ENCODE measurements at regions not wholly inside any gene's neighbourhood (a gene's known extent, or its start where the extent isn't known, plus 50 kb on each side); places are given as distances from the start of the nearest gene placed in this dataset.
A peak's percentile ranks its signal among the peaks of the same experiment; 100 is the strongest.
"Not testable (repeated sequence)": the region's sequence is repeated elsewhere in the genome, so short reads cannot be mapped to it uniquely, and the experiment has no call there.

- Histone ChIP-seq H3K36me3 (ENCODE audit: control insufficient read depth in 3 of 3, insufficient read depth in 3 of 3, low read length in 3 of 3) (no peaks in the 10 kb centered on the region), H3K27me3 (ENCODE audit: control insufficient read depth in 3 of 3, insufficient read depth in 3 of 3, low read length in 3 of 3) (no peaks in the 10 kb centered on the region), H3K27ac (ENCODE audit: low read depth, low read length) (peak overlapping the region; percentile 86), H3K9me3 (ENCODE audit: control insufficient read depth in 3 of 3, low read length in 3 of 3) (no peaks in the 10 kb centered on the region), H3K4me1 (ENCODE audit: control insufficient read depth in 3 of 3, insufficient read depth in 3 of 3, low read length in 3 of 3) (peaks cover 4 to 11% (median 7%) of the 10 kb centered on the region in 3 donors), H3K9ac (ENCODE audit: low read depth in 1 of 3, low read length in 3 of 3) (peak overlapping the region in 1 of 3 donors; percentile 42), H3K4me3 (ENCODE audit: low read length in 3 of 3) (no peak overlapping the region)
These were observed 121.7 kb upstream of the SPRED1 start for GRCh38 chr15:38130740-38131498.

GRCh38 chr15:38134252-38134651 lies 118.4 kb upstream of the SPRED1 start:
- H3K9me3 ChIP-seq (ENCODE audit: control insufficient read depth in 3 of 3, low read length in 3 of 3): no peaks in the 10 kb centered on the region
- H3K4me1 ChIP-seq (ENCODE audit: control insufficient read depth in 3 of 3, insufficient read depth in 3 of 3, low read length in 3 of 3): peaks cover 4 to 11% (median 6%) of the 10 kb centered on the region in 3 donors
- H3K27ac ChIP-seq (ENCODE audit: low read depth, low read length): no peak overlapping the region
- no peaks in the 10 kb centered on the region for H3K36me3 ChIP-seq (ENCODE audit: control insufficient read depth in 3 of 3, insufficient read depth in 3 of 3, low read length in 3 of 3)
- no peaks in the 10 kb centered on the region for H3K27me3 ChIP-seq (ENCODE audit: control insufficient read depth in 3 of 3, insufficient read depth in 3 of 3, low read length in 3 of 3)
- no peak overlapping the region for H3K9ac ChIP-seq (ENCODE audit: low read depth in 1 of 3, low read length in 3 of 3)
- no peak overlapping the region for H3K4me3 ChIP-seq (ENCODE audit: low read length in 3 of 3)

- not testable (repeated sequence) for H3K9ac ChIP-seq (ENCODE audit: low read depth in 1 of 3, low read length in 3 of 3); H3K27ac ChIP-seq (ENCODE audit: low read depth, low read length); H3K36me3 ChIP-seq (ENCODE audit: control insufficient read depth in 3 of 3, insufficient read depth in 3 of 3, low read length in 3 of 3); H3K4me1 ChIP-seq (ENCODE audit: control insufficient read depth in 3 of 3, insufficient read depth in 3 of 3, low read length in 3 of 3); H3K27me3 ChIP-seq (ENCODE audit: control insufficient read depth in 3 of 3, insufficient read depth in 3 of 3, low read length in 3 of 3); H3K9me3 ChIP-seq (ENCODE audit: control insufficient read depth in 3 of 3, low read length in 3 of 3); H3K4me3 ChIP-seq (ENCODE audit: low read length in 3 of 3)
These were observed 110.4 kb upstream of the SPRED1 start for GRCh38 chr15:38142195-38142594.

GRCh38 chr15:38144921-38145320 lies 107.7 kb upstream of the SPRED1 start:
- Histone ChIP-seq H3K9ac (ENCODE audit: low read depth in 1 of 3, low read length in 3 of 3) (no peak overlapping the region), H3K4me1 (ENCODE audit: control insufficient read depth in 3 of 3, insufficient read depth in 3 of 3, low read length in 3 of 3) (no peaks in the 10 kb centered on the region), H3K36me3 (ENCODE audit: control insufficient read depth in 3 of 3, insufficient read depth in 3 of 3, low read length in 3 of 3) (no peaks in the 10 kb centered on the region), H3K27ac (ENCODE audit: low read depth, low read length) (no peak overlapping the region), H3K4me3 (ENCODE audit: low read length in 3 of 3) (no peak overlapping the region), H3K9me3 (ENCODE audit: control insufficient read depth in 3 of 3, low read length in 3 of 3) (no peaks in the 10 kb centered on the region), H3K27me3 (ENCODE audit: control insufficient read depth in 3 of 3, insufficient read depth in 3 of 3, low read length in 3 of 3) (no peaks in the 10 kb centered on the region)

GRCh38 chr15:38145651-38146111 lies 107.0 kb upstream of the SPRED1 start:
- Histone ChIP-seq H3K4me1 (ENCODE audit: control insufficient read depth in 3 of 3, insufficient read depth in 3 of 3, low read length in 3 of 3) (no peaks in the 10 kb centered on the region), H3K9me3 (ENCODE audit: control insufficient read depth in 3 of 3, low read length in 3 of 3) (peaks cover 0 to 5% (median under 1%) of the 10 kb centered on the region in 3 donors), H3K36me3 (ENCODE audit: control insufficient read depth in 3 of 3, insufficient read depth in 3 of 3, low read length in 3 of 3) (no peaks in the 10 kb centered on the region), H3K4me3 (ENCODE audit: low read length in 3 of 3) (no peak overlapping the region), H3K27ac (ENCODE audit: low read depth, low read length) (no peak overlapping the region), H3K27me3 (ENCODE audit: control insufficient read depth in 3 of 3, insufficient read depth in 3 of 3, low read length in 3 of 3) (no peaks in the 10 kb centered on the region), H3K9ac (ENCODE audit: low read depth in 1 of 3, low read length in 3 of 3) (no peak overlapping the region)

GRCh38 chr15:38147246-38147645 lies 105.4 kb upstream of the SPRED1 start:
- H3K4me1 ChIP-seq (ENCODE audit: control insufficient read depth in 3 of 3, insufficient read depth in 3 of 3, low read length in 3 of 3): no peaks in the 10 kb centered on the region
- peaks cover 0 to 5% (median 3%) of the 10 kb centered on the region in 3 donors for H3K9me3 ChIP-seq (ENCODE audit: control insufficient read depth in 3 of 3, low read length in 3 of 3)
- H3K27ac ChIP-seq (ENCODE audit: low read depth, low read length): no peak overlapping the region
- H3K9ac ChIP-seq (ENCODE audit: low read depth in 1 of 3, low read length in 3 of 3): no peak overlapping the region
- H3K27me3 ChIP-seq (ENCODE audit: control insufficient read depth in 3 of 3, insufficient read depth in 3 of 3, low read length in 3 of 3): no peaks in the 10 kb centered on the region
- H3K36me3 ChIP-seq (ENCODE audit: control insufficient read depth in 3 of 3, insufficient read depth in 3 of 3, low read length in 3 of 3): no peaks in the 10 kb centered on the region
- no peak overlapping the region for H3K4me3 ChIP-seq (ENCODE audit: low read length in 3 of 3)

GRCh38 chr15:38148471-38148870 lies 104.2 kb upstream of the SPRED1 start:
- Histone ChIP-seq H3K9me3 (ENCODE audit: control insufficient read depth in 3 of 3, low read length in 3 of 3) (peaks cover 0 to 5% (median 3%) of the 10 kb centered on the region in 3 donors), H3K36me3 (ENCODE audit: control insufficient read depth in 3 of 3, insufficient read depth in 3 of 3, low read length in 3 of 3) (no peaks in the 10 kb centered on the region), H3K4me1 (ENCODE audit: control insufficient read depth in 3 of 3, insufficient read depth in 3 of 3, low read length in 3 of 3) (no peaks in the 10 kb centered on the region), H3K4me3 (ENCODE audit: low read length in 3 of 3) (no peak overlapping the region), H3K9ac (ENCODE audit: low read depth in 1 of 3, low read length in 3 of 3) (no peak overlapping the region), H3K27ac (ENCODE audit: low read depth, low read length) (no peak overlapping the region), H3K27me3 (ENCODE audit: control insufficient read depth in 3 of 3, insufficient read depth in 3 of 3, low read length in 3 of 3) (no peaks in the 10 kb centered on the region)

- H3K27me3 ChIP-seq (ENCODE audit: control insufficient read depth in 3 of 3, insufficient read depth in 3 of 3, low read length in 3 of 3): no peaks in the 10 kb centered on the region
- no peaks in the 10 kb centered on the region for H3K4me1 ChIP-seq (ENCODE audit: control insufficient read depth in 3 of 3, insufficient read depth in 3 of 3, low read length in 3 of 3)
- H3K36me3 ChIP-seq (ENCODE audit: control insufficient read depth in 3 of 3, insufficient read depth in 3 of 3, low read length in 3 of 3): no peaks in the 10 kb centered on the region
- no peak overlapping the region for H3K27ac ChIP-seq (ENCODE audit: low read depth, low read length)
- H3K4me3 ChIP-seq (ENCODE audit: low read length in 3 of 3): no peak overlapping the region
- no peak overlapping the region for H3K9ac ChIP-seq (ENCODE audit: low read depth in 1 of 3, low read length in 3 of 3)
- H3K9me3 ChIP-seq (ENCODE audit: control insufficient read depth in 3 of 3, low read length in 3 of 3): peaks cover 0 to 5% (median 3%) of the 10 kb centered on the region in 3 donors
These were observed 103.3 kb upstream of the SPRED1 start for GRCh38 chr15:38149315-38149714.

GRCh38 chr15:38150148-38150547 lies 102.5 kb upstream of the SPRED1 start:
- Histone ChIP-seq H3K27me3 (ENCODE audit: control insufficient read depth in 3 of 3, insufficient read depth in 3 of 3, low read length in 3 of 3) (no peaks in the 10 kb centered on the region), H3K9ac (ENCODE audit: low read depth in 1 of 3, low read length in 3 of 3) (no peak overlapping the region), H3K9me3 (ENCODE audit: control insufficient read depth in 3 of 3, low read length in 3 of 3) (peaks cover 0 to 5% (median 3%) of the 10 kb centered on the region in 3 donors), H3K4me1 (ENCODE audit: control insufficient read depth in 3 of 3, insufficient read depth in 3 of 3, low read length in 3 of 3) (no peaks in the 10 kb centered on the region), H3K4me3 (ENCODE audit: low read length in 3 of 3) (no peak overlapping the region), H3K36me3 (ENCODE audit: control insufficient read depth in 3 of 3, insufficient read depth in 3 of 3, low read length in 3 of 3) (no peaks in the 10 kb centered on the region), H3K27ac (ENCODE audit: low read depth, low read length) (no peak overlapping the region)

GRCh38 chr15:38150794-38151193 lies 101.8 kb upstream of the SPRED1 start:
- H3K9ac ChIP-seq (ENCODE audit: low read depth in 1 of 3, low read length in 3 of 3): no peak overlapping the region
- H3K27me3 ChIP-seq (ENCODE audit: control insufficient read depth in 3 of 3, insufficient read depth in 3 of 3, low read length in 3 of 3): no peaks in the 10 kb centered on the region
- no peaks in the 10 kb centered on the region for H3K36me3 ChIP-seq (ENCODE audit: control insufficient read depth in 3 of 3, insufficient read depth in 3 of 3, low read length in 3 of 3)
- no peaks in the 10 kb centered on the region for H3K4me1 ChIP-seq (ENCODE audit: control insufficient read depth in 3 of 3, insufficient read depth in 3 of 3, low read length in 3 of 3)
- H3K4me3 ChIP-seq (ENCODE audit: low read length in 3 of 3): no peak overlapping the region
- no peak overlapping the region for H3K27ac ChIP-seq (ENCODE audit: low read depth, low read length)
- H3K9me3 ChIP-seq (ENCODE audit: control insufficient read depth in 3 of 3, low read length in 3 of 3): peaks cover 0 to 5% (median 3%) of the 10 kb centered on the region in 3 donors

Measured in skeletal muscle tissue (tissue), 3 donors.